Islet precursor cell (in vitro differentiated cells): ENCODE measurements at regions not wholly inside any gene's neighbourhood (a gene's known extent, or its start where the extent isn't known, plus 50 kb on each side); places are given as distances from the start of the nearest gene placed in this dataset.
"Not testable (repeated sequence)": the region's sequence is repeated elsewhere in the genome, so short reads cannot be mapped to it uniquely, and the experiment has no call there.

Source experiments
- DNase-seq: peaks from one replicate; pipeline ENCODE4 v3.0.0-alpha.2; 2018

DNA sequence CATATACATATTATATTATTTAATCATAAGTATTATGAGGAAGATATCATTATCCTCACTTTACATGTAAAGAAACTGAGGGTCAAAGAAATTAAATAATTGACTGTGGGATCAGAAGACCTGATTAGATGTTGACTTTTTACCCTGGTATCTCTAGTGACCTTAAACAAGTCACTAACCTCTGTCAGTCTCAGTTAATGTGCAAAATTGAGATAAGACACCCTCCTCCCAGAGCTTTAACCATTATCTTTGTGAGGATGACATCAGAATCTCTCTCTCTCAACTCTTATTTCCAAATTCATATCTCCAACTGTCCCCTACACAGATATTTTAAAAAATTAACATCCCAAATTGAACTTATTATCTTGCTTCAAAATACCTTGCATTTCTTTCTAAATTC is 177.8 kb downstream of the KLHL28 start:
- DNase-seq = no peak

GRCh38 chr14:44782775-44783238 is 178.9 kb downstream of the KLHL28 start:
- no peak for DNase-seq

DNA sequence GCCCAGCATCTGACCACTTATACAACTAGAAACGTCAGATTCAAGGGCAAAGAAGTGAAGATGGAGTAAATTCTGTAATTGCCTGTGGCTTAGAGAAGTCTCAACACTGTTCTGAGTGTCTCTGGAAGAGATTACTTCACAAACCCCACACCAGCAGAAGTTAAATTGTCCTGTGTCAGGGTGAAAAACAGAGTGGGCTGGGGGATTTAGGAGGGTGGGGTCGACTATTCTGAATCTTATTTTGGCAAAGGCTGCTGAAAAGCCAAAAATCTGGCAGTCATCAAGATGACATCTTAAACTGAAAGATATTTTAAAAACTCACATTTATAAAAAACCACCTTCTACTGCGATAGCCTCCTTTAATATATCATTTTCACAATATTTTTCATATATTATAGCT is 180.8 kb downstream of the KLHL28 start:
- no peak for DNase-seq

GRCh38 chr14:44778604-44779003 is 183.1 kb downstream of the KLHL28 start:
- peak; percentile 71 for DNase-seq

GRCh38 chr14:44777584-44777983 is 184.2 kb downstream of the KLHL28 start:
- DNase-seq = no peak

DNA sequence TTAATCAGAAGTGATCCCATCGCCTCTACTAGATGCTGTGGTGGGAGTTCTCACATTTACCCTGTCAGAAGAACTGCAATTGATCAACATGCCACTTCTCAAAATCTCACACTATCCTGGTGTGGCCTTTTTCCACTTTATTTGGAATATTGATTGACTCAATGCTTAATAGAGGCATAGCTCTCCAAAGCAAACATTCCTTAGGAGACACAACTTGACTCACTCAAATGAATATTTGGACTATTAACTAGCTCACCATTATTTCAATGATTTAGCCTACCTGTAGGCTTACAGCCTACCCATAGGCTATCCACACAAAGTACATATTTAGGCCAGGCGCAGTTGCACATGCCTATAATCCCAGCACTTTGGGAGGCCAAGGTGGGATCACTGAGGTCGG is 186.5 kb downstream of the KLHL28 start:
- DNase-seq = no peak

- DNase-seq = no peak
These were observed 187.4 kb downstream of the KLHL28 start for GRCh38 chr14:44774396-44774795.

DNA sequence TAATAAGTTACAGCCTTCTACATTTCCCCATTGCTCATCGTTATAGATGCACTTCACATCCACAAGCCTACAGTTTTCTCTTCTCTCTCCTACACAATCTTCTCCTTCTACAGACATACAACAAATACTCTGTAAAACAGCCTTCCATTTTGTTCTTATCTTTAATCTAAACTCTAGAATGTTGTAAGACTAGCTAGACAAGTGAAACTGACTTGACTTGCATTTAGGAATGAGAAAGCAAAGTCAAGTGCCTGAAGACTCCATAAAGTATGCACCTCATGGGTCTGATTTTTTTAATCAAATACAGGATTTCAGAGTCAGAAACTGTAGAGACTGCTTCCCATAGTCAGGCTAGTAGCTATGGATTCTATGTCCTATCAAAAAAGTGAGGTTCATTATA is 190.3 kb downstream of the KLHL28 start:
- DNase-seq = no peak

GRCh38 chr14:44770201-44770600 is 191.5 kb downstream of the KLHL28 start:
- DNase-seq = no peak

DNA sequence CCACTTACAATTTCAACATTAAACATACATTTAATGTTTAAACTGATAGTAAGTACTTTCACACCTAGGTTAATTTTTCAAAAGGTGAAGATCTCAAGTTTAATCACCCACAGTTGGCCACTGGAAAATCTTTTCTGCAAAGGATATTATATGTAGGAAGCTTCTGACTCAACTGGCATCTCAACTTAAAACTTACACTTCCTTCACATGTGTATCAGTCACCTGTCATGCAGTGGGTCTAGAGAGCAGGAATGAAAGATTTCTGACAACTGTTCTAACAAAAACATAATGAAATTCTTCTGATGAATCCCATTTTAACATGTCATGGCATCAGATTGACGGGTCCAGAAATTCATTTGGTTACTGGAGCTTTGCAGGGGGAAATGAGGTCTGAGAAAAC is 192.8 kb downstream of the KLHL28 start:
- no peak for DNase-seq

- peak; percentile 64 for DNase-seq
These were observed 194.0 kb downstream of the KLHL28 start for GRCh38 chr14:44767646-44768173.

- no peak for DNase-seq
These were observed 195.5 kb downstream of the KLHL28 start for GRCh38 chr14:44766285-44766684.

DNA sequence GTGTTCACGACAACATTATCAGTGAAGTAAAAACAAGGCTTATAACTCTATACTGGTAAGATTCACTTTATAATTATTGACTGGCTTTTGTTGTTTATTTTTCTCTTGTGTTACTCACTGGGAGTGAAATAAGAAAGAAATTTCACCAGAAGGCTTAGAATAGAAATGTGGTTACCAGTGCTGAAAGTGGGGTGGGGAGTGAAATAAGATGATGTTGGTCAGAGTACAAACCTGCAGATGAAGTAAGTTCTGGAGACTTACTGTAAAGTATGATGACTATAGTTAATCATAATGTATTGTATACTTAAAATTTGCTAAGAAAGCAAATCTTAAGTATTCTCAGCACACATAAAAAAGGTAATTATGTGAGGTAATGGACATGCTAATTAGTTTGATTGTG is 198.4 kb downstream of the KLHL28 start:
- DNase-seq = no peak

- no peak for DNase-seq
These were observed 202.5 kb downstream of the KLHL28 start for GRCh38 chr14:44759277-44759676.

DNA sequence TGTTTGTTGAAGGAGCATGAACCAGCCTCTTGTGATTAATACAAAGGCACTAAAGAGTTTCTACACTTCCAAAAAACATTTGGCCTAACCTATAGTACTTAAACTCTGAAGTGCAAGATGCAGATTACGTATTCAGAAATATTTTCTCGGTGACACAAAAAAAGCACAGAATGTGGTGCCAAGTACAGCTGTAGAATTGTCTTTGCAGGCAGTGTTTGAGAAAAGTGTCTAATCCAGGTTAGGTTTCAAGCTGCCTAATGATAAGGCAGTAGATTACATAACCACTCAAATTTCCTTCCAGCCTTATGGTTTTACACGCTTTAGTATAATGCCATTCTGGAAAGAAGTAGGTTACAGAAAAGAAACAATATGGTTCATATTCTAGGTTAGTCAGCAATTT is 205.2 kb downstream of the KLHL28 start:
- DNase-seq = no peak

GRCh38 chr14:44745371-44745770 is 216.4 kb downstream of the KLHL28 start:
- DNase-seq = no peak

- no peak for DNase-seq
These were observed 219.5 kb downstream of the KLHL28 start for GRCh38 chr14:44742202-44742601.

DNA sequence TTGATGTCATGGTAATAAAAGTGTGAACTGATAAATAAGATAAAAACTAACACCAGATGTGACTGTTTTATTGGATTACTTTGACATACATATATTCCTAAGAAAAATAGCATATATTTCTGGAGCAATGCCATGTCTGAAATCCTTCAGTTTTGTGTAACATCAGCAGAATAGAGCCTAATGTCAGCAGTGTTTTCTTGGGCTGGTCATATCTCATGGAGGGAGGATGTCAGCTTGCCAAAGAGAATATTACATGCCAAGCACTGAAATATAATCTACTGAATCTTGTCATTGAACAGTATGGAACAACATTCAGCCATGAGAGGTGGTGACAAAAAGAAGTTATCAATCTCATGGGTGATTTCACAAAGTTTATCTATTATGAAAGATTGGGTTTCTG is 220.3 kb downstream of the KLHL28 start:
- DNase-seq = no peak

DNA sequence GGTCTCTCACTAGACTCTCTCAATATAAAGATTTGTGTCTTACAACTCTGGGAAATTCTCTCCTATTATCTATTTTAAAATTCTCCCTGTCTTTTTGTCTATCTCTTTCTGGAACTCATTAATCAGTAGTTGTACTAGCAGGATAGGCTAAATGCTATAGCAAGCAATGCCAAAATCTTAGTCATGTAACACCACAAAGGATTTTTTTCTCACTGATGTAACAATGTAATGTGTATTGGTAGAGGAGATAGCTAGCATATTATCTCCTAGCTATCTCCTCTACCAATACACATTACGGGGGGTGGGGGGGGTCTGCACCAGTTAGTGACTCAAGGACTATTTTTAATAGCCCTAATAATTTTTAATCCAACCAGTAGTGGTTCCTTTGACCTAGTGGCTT is 225.4 kb downstream of the KLHL28 start:
- no peak for DNase-seq

DNA sequence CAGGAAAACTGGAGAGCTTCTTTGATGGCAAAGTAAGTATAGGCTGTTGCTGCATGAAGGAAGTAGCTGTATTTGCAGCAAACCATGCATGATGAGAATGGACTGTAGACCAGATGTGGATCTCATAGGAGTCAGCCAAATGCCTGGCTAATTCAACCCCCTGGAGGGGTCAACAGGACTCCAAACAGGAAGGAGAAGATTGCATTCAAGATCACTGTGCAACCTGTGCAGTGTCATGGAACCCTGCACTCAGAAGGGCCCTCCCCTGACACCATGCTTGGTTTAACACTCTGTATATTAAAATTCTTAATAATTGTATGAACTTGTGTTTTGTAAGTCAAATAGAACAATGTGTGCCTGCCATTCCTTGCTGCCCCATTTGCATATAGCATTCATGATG is 225.1 kb upstream of the FSCB start:
- DNase-seq = no peak

DNA sequence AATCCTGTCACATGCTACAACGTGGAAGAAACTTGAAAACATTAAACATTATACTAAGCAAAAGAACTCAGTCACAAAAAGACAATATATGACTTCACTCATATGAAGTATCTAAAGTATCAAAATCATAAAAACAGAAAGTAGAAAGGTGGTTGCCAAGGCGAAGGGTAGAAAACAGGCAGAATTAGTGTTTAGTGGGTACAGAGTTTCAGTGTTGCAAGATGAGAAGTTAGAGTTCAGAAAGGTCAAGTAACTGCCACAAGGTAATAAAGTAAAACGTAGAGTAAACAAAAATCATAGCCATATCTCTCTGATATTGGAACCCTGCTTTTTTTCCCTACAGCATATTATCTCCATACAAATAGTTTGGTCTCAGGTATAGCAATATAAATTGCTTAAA is 223.8 kb upstream of the FSCB start:
- DNase-seq = no peak

DNA sequence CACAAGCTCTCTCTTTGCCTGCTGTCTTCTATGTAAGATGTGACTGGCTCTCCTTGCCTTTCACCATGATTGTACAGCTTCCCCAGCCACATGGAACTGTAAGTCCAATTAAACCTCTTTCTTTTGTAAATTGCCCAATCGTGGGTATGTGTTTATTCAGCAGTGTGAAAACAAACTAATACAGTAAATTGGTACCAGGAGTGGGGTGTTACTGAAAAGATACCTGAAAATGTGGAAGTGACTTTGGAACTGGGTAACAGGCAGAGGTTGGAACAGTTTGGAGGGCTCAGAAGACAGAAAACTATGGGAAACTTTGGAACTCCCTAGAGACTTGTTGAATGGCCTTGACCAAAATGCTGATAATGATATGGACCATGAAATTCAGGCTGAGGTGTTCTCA is 214.3 kb upstream of the FSCB start:
- not testable (repeated sequence) for DNase-seq

GRCh38 chr14:44720707-44721106 is 213.6 kb upstream of the FSCB start:
- DNase-seq = no peak

DNA sequence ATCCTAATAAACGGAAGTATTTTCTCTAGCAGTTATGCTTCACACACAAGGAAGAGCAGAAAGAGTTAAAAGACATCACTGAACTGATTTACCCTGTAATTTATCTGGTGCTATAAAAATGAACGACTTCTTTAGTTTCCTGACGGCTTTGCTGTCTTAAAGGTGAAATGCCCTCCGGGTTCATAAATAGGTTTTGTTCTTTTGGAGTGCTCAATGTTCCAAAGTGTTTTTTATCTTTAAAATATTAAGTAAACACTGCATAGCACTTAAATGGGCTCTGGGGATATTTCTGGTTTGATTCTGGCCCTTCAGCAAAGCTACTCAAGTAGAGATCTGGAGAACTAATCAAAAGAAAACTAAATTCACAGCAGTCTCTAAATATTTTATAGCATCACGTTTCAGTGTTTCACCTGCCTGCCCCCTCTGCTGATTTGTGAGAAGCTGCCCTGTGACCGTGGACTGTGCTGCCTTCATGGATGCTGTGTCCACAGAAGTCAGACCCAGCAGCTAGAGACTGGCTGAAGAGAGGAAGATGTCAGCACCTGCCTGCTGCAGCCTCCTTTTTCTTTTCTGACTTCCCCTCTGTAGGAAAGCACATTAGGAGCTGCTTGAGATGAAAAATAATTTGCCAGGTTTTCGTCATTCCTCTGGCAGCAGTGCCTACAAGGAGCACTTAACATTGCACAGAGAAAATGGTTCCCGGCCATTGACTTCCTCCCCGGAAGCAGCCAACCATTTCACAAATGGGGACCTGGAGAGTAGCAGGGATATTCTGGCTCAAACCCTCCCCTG is 205.1 kb upstream of the FSCB start:
- DNase-seq = no peak
